ENCODE measurements at regions not wholly inside any gene's neighbourhood (a gene's known extent, or its start where the extent isn't known, plus 50 kb on each side); places are given as distances from the start of the nearest gene placed in this dataset.
A peak's percentile ranks its signal among the peaks of the same experiment; 100 is the strongest.
"Not testable (repeated sequence)": the region's sequence is repeated elsewhere in the genome, so short reads cannot be mapped to it uniquely, and the experiment has no call there.

DNA sequence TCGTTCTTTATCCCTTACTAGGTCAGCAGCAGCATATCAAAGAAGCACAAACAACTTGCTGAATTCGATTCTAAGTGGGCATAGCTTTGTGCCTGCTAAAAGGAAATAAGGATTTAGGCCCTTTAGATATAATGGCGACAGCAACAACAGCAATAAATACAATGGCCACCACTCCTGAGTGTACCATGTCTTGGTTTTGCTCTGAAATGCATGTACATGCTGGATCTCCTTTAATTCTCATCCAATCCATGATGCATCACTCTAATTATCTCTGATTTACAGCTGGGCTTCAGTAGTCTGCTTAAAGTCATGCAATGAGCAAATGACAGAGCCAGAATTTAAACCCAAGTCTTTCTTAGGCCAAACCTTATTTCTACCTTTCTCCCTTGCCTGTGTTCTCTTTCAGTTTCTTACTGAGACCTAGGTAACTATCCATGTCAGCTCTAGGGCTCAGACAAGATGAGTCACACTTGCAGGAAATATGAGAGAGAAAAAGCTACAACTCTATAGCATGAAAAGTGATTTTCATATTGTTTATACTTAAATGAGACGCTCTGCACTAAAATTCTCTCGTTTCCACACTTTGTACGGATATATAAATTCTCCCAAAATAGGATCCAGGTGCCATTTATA lies 111.8 kb downstream of the HMHB1 start:
- TF ChIP-seq CTCF (conservative IDR thresholded peaks at IDR 0.05; ENCODE audit: low read depth): no peak
- ChIA-PET CTCF (interaction anchor here (0.5 to 0.8 kb wide), 2 partner anchors 219 to 520 kb away, joined by 4 to 5 read pairs; no protein-coding TSS in a partner anchor), POLR2A (ENCODE audit: low non-redundant PET) (no interaction called here)
- H3K27ac ChIP-seq: no peak overlapping the region
- DNase-seq (ENCODE audit: low spot score): peak; percentile 78

DNA sequence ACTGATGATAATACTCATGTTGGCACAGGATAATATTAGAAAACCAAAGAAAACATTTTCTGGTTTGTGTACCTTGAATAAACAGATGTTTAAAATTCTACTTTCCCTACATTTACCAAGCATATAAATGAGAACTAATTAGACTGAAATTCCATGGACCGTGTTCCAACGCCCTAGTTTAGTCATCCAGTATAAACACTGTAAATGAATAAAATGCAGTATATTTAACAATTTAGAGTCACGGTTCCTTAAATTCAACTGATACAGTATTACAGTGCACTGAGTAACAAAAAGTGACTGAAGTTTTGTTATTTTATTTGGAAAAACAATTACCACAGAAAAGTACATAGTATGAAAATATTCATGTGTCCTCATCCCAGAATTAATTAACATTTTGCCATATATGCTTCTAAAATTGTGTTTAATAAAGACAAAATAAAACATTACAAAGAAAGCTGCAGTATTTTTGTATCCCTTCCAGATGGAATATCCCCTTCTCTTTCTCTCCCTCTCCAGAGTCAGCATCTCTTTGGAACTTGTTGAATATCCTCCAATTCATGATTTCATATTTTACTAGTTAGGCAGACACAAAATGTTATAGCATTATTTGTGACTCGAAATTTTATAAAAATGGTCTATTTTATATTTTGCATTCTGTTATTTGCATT lies 112.5 kb downstream of the HMHB1 start:
- DNase-seq (ENCODE audit: low spot score): no peak
- no peak for TF ChIP-seq CTCF (conservative IDR thresholded peaks at IDR 0.05; ENCODE audit: low read depth)
- ChIA-PET POLR2A (ENCODE audit: low non-redundant PET) (no interaction called here), CTCF (interaction anchor here (0.8 kb wide), 1 partner anchor 218 kb away, joined by 4 read pairs; no protein-coding TSS in a partner anchor)
- H3K27ac ChIP-seq: no peak overlapping the region

DNA sequence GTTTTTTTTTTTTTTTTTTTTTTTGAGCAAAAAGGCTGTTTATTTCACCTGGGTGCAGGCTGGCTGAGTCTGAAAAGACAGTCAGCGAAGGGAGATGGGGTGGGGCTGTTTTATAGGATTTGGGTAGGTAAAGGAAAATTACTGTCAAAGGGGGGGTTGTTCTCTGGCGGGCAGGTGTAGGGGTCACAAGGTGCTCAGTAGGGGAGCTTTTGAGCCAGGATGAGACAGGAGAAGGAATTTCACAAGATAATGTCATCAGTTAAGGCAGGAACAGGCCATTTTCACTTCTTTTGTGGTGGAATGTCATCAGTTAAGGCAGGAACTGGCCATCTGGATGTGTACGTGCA lies 113.0 kb downstream of the HMHB1 start:
- POLR2A ChIA-PET (ENCODE audit: low non-redundant PET); H3K27ac ChIP-seq; CTCF ChIA-PET; DNase-seq (ENCODE audit: low spot score): not testable (repeated sequence)

GRCh38 chr5:143929486-143929885 lies 117.5 kb downstream of the HMHB1 start:
- no peak for DNase-seq (ENCODE audit: low spot score)
- CTCF ChIA-PET: interaction anchor here (0.7 kb wide), 1 partner anchor 21 kb away, joined by 4 read pairs; no protein-coding TSS in a partner anchor
- no peak overlapping the region for H3K27ac ChIP-seq
- POLR2A ChIA-PET (ENCODE audit: low non-redundant PET): no interaction called here
- no peak for TF ChIP-seq CTCF (conservative IDR thresholded peaks at IDR 0.05; ENCODE audit: low read depth)

DNA sequence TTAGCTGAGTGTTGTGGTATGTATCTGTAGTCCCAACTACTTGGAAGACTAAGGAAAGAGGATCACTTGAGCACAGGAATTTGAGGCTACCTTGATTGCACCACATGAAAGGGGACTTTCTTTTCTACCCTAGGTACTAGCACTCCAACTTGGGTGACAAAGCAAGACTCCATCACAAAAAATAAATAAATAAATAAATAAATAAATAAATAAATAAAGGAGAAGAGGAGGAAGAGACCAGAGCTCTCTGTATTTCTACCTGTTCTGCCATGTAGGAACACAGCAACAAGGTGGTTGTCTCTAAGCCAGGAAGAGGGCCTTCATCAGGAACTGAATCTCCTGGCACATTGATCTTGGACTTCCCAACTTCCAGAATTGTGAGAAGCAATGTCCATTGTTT lies 118.6 kb downstream of the HMHB1 start:
- no peak for TF ChIP-seq CTCF (conservative IDR thresholded peaks at IDR 0.05; ENCODE audit: low read depth)
- CTCF ChIA-PET: no interaction called here
- POLR2A ChIA-PET (ENCODE audit: low non-redundant PET): no interaction called here
- no peak for DNase-seq (ENCODE audit: low spot score)
- H3K27ac ChIP-seq: no peak overlapping the region

DNA sequence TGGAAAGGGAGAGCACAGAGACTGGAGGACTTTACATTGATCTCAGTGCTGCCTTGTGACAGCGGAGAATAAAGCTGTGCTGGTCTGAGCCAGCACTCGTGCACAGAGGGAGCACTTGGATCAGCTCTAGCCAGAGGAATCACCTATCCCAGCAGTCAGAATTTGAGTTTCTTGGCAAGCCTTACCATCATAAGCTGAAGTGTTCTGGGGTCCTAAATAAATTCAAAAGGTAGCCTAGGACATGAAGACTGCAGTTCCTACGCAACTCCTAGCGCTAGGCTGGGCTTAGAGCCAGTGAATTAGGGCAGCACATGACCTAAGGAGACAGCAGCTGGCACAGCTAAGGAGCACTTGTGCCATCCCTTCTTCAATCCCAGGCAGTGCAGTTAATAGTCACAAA lies 119.5 kb downstream of the HMHB1 start:
- DNase-seq (ENCODE audit: low spot score): no peak
- CTCF ChIA-PET: interaction anchor here (0.6 to 0.9 kb wide), 2 partner anchors 37 to 1027 kb away, joined by 4 to 6 read pairs; no protein-coding TSS in a partner anchor
- TF ChIP-seq CTCF (conservative IDR thresholded peaks at IDR 0.05; ENCODE audit: low read depth): no peak
- POLR2A ChIA-PET (ENCODE audit: low non-redundant PET): no interaction called here
- H3K27ac ChIP-seq: peak overlapping the region; percentile 16; the same call in 1 of the 2 replicates

DNA sequence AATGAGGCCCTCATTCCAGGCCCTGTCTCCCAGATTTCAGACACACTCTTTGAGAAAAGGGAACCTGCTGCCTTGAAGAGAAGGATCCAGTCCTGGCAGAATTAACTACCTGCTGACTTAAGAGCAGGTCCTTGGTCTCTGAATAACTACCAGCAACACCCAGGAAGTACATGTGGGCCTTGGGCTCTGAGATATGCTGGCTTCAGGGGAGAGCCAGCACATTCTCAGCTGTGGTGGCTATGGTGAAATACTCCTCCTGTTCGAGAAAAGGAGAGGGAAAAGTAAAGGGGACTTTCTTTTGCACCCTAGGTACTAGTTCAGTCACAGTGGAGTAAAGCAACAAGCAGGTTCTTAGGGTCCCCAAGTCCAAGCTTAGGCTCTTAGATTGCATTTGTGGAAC lies 120.0 kb downstream of the HMHB1 start:
- ChIA-PET POLR2A (ENCODE audit: low non-redundant PET) (no interaction called here), CTCF (interaction anchor here (0.6 to 0.9 kb wide), 2 partner anchors 36 to 1027 kb away, joined by 4 to 6 read pairs; no protein-coding TSS in a partner anchor)
- H3K27ac ChIP-seq: no peak overlapping the region
- no peak for TF ChIP-seq CTCF (conservative IDR thresholded peaks at IDR 0.05; ENCODE audit: low read depth)
- no peak for DNase-seq (ENCODE audit: low spot score)

All from RWPE1 (cell line).